ENCODE measurements at regions not wholly inside any gene's neighbourhood (a gene's known extent, or its start where the extent isn't known, plus 50 kb on each side); places are given as distances from the start of the nearest gene placed in this dataset.

DNA sequence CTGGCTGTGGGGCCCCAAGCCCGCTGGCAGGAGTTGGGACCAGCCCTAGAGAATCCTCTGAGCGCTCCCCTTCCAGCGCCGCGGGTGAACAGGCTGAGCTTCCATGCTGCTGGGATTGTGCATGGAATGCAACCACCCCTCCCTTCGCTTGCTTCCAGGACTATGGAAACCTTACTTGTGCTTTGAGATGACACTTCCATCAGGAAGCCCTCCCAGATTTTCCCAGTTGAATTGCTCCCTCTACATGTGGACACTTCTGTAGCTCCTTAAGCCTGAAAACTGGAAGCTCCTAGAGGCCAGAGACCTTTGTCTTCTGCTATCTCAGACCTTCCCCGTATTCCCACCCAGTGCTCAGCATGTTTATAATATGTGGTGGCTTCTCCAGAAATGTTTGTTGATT, 213.2 kb upstream of the RPL38 start:
- WGBS = 95% methylated on average over 7 of the region's 7 CpGs

DNA sequence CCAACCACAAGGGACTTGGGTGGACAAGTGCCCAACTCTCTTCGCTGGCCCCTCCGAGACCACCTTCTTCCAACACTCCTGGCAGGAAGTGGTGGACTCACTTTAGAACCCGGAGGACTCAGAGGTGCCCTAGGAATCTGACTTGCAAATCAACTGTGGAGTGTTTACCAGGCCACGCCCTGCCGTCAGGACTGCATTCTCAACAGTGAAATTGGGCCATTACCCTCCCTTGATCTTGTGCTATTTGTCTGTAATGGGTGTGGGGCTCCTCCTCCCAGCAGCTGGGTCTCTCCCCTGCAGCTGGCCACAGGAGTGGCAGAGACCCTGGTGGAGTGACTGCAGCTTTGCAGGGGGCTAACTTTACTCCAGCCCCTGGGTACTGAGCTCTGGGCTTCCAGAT, 212.2 kb upstream of the RPL38 start:
- no peaks in the 10 kb centered on the region for H3K27me3 ChIP-seq (ENCODE audit: control insufficient read depth in 2 of 2, insufficient read depth in 1 of 2, low read length in 1 of 2)
- H3K36me3 ChIP-seq (ENCODE audit: control insufficient read depth in 2 of 2, insufficient read depth in 2 of 2, low read length in 1 of 2) = no peaks in the 10 kb centered on the region
- DNase-seq (ENCODE audit: low read depth in 6 of 9, low spot score in 9 of 9) = no peak
- H3K4me1 ChIP-seq (ENCODE audit: control insufficient read depth in 2 of 2, insufficient read depth in 2 of 2, low read length in 2 of 2) = peaks cover 0 to 9% of the 10 kb centered on the region in 2 donors
- H3K9me3 ChIP-seq (ENCODE audit: control insufficient read depth in 2 of 2, insufficient read depth in 1 of 2, low read length in 1 of 2) = no peaks in the 10 kb centered on the region
- no peak overlapping the region for H3K4me3 ChIP-seq (ENCODE audit: low read length in 2 of 2)
- 90% methylated on average over 5 of the region's 5 CpGs for WGBS
- H3K27ac ChIP-seq (ENCODE audit: low read depth in 1 of 2, low read length in 1 of 2) = no peak overlapping the region

More for the DNA sequence above, 213.2 kb upstream of the RPL38 start:
- H3K27ac ChIP-seq (ENCODE audit: low read depth in 1 of 2, low read length in 1 of 2) = no peak overlapping the region
- no peak overlapping the region for H3K4me3 ChIP-seq (ENCODE audit: low read length in 2 of 2)
- H3K27me3 ChIP-seq (ENCODE audit: control insufficient read depth in 2 of 2, insufficient read depth in 1 of 2, low read length in 1 of 2) = no peaks in the 10 kb centered on the region
- H3K9me3 ChIP-seq (ENCODE audit: control insufficient read depth in 2 of 2, insufficient read depth in 1 of 2, low read length in 1 of 2) = no peaks in the 10 kb centered on the region
- no peak for DNase-seq (ENCODE audit: low read depth in 6 of 9, low spot score in 9 of 9)
- H3K36me3 ChIP-seq (ENCODE audit: control insufficient read depth in 2 of 2, insufficient read depth in 2 of 2, low read length in 1 of 2) = no peaks in the 10 kb centered on the region
- peaks cover 0 to 9% of the 10 kb centered on the region in 2 donors for H3K4me1 ChIP-seq (ENCODE audit: control insufficient read depth in 2 of 2, insufficient read depth in 2 of 2, low read length in 2 of 2)

DNA sequence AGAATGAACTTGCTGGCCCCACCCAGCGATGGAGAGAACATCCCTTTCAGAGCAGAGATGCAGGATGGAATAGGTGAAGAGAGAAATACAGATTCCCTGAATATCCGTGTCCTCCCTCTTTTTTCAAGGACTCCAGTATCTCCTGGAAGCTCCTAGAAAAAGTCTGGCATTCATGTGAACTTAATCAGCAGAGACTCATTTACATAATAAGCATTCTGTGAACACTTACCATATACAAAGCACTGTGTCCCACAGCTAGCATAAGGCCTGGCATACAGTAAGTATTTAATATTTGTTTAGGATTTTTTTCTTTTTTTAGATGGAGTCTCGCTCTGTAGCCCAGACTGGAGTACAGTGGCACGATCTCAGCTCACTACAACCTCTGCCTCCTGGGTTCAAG, 208.5 kb upstream of the RPL38 start:
- no peak overlapping the region for H3K27ac ChIP-seq (ENCODE audit: low read depth in 1 of 2, low read length in 1 of 2)
- H3K4me3 ChIP-seq (ENCODE audit: low read length in 2 of 2) = no peak overlapping the region
- no peaks in the 10 kb centered on the region for H3K9me3 ChIP-seq (ENCODE audit: control insufficient read depth in 2 of 2, insufficient read depth in 1 of 2, low read length in 1 of 2)
- H3K4me1 ChIP-seq (ENCODE audit: control insufficient read depth in 2 of 2, insufficient read depth in 2 of 2, low read length in 2 of 2) = no peaks in the 10 kb centered on the region
- 94% methylated on average over 4 of the region's 4 CpGs for WGBS
- no peak for DNase-seq (ENCODE audit: low read depth in 6 of 9, low spot score in 9 of 9)
- H3K27me3 ChIP-seq (ENCODE audit: control insufficient read depth in 2 of 2, insufficient read depth in 1 of 2, low read length in 1 of 2) = no peaks in the 10 kb centered on the region
- H3K36me3 ChIP-seq (ENCODE audit: control insufficient read depth in 2 of 2, insufficient read depth in 2 of 2, low read length in 1 of 2) = no peaks in the 10 kb centered on the region

DNA sequence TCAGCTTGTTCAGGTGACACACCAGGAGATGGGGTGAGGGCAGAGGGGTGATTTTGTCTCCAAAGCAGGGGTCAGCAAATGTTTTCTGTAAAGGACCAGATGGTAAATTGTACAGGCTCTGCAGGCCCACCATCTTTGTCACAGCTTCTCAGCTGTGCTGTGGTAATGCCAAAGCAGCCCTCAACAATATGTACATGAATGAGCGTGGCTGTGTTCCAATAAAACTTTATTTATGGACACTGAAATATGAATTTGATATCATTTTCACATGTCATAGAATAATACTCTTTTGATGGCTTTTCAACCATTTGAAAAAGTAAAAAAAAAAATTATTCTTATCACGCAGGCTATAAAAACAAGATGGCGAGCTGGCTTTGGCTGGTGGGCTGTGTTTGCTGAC, 206.4 kb upstream of the RPL38 start:
- Histone ChIP-seq H3K36me3 (ENCODE audit: control insufficient read depth in 2 of 2, insufficient read depth in 2 of 2, low read length in 1 of 2) (no peaks in the 10 kb centered on the region), H3K4me3 (ENCODE audit: low read length in 2 of 2) (no peak overlapping the region), H3K9me3 (ENCODE audit: control insufficient read depth in 2 of 2, insufficient read depth in 1 of 2, low read length in 1 of 2) (no peaks in the 10 kb centered on the region), H3K27me3 (ENCODE audit: control insufficient read depth in 2 of 2, insufficient read depth in 1 of 2, low read length in 1 of 2) (no peaks in the 10 kb centered on the region), H3K27ac (ENCODE audit: low read depth in 1 of 2, low read length in 1 of 2) (no peak overlapping the region), H3K4me1 (ENCODE audit: control insufficient read depth in 2 of 2, insufficient read depth in 2 of 2, low read length in 2 of 2) (no peaks in the 10 kb centered on the region)
- 97% methylated on average over 3 of the region's 3 CpGs for WGBS
- DNase-seq (ENCODE audit: low read depth in 6 of 9, low spot score in 9 of 9) = no peak

DNA sequence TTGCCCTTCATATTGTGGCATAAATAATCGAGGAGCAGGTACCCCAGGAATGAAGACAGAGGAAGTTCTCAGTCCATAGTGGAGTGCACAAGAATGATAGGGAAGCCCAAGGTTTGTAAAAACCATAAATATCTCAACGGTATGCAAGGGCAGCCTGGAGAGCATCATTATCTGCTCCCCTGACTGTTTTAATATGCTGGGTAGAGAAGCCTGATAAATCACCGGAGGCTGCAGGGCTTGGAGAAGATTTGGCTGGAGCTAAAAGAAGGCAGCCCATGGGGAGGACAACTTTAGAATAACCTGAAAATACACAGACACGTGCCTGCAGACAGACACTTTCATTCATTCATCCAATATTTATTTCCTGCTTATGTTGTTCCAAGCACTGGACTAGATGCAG, 205.2 kb upstream of the RPL38 start:
- Histone ChIP-seq H3K4me1 (ENCODE audit: control insufficient read depth in 2 of 2, insufficient read depth in 2 of 2, low read length in 2 of 2) (no peaks in the 10 kb centered on the region), H3K4me3 (ENCODE audit: low read length in 2 of 2) (no peak overlapping the region), H3K27me3 (ENCODE audit: control insufficient read depth in 2 of 2, insufficient read depth in 1 of 2, low read length in 1 of 2) (no peaks in the 10 kb centered on the region), H3K27ac (ENCODE audit: low read depth in 1 of 2, low read length in 1 of 2) (no peak overlapping the region), H3K9me3 (ENCODE audit: control insufficient read depth in 2 of 2, insufficient read depth in 1 of 2, low read length in 1 of 2) (no peaks in the 10 kb centered on the region), H3K36me3 (ENCODE audit: control insufficient read depth in 2 of 2, insufficient read depth in 2 of 2, low read length in 1 of 2) (no peaks in the 10 kb centered on the region)
- 55% methylated on average over 4 of the region's 4 CpGs for WGBS
- no peak for DNase-seq (ENCODE audit: low read depth in 6 of 9, low spot score in 9 of 9)

DNA sequence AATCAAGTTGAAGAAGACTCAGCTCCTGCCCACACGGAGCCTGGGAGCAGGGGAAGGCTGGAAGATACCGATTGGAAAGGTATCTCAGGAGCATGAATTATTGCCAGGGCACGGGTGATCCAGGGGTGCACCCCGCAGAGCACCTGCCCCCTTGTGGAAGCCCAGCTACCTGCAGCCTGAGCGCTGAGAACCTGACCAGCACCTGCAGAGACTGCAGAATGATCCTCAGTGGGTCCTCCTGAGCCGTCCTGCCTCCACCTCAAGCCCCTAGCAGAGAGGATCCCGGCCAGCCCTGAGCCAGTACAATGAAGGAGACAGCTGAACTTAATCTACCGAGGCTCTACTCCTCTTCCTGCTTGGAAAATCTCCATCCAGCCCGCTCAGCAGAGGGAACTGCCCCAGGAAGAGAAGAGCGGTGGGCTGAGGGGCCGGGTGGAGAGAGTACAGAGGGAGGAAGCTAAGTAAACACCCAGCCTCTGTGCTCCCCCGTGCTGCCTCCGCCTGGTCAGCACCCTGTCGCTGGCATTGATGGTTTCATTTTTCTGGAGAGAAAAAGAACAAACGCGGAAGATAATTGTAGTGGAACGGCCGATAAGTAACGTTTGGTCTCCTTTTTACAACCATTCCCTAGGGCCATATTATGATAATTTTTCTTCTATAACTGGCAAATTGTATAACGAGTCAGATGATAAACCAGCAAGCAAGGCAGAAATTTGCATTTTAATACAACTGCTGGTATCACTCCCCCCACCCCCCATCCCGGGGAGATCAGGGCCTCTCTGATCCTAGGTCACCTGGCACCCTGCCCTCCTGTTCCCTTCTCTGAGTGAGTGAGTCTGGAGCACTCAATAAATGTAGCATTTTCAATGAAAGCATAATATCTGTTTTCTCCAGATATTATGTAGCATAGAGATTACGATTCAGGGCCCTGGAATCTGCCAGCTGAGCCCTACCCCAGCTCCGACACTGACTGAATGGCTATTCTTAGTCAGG, 204.5 kb upstream of the RPL38 start:
- Histone ChIP-seq H3K36me3 (ENCODE audit: control insufficient read depth in 2 of 2, insufficient read depth in 2 of 2, low read length in 1 of 2) (no peaks in the 10 kb centered on the region), H3K4me1 (ENCODE audit: control insufficient read depth in 2 of 2, insufficient read depth in 2 of 2, low read length in 2 of 2) (no peaks in the 10 kb centered on the region), H3K27me3 (ENCODE audit: control insufficient read depth in 2 of 2, insufficient read depth in 1 of 2, low read length in 1 of 2) (no peaks in the 10 kb centered on the region), H3K4me3 (ENCODE audit: low read length in 2 of 2) (no peak overlapping the region), H3K27ac (ENCODE audit: low read depth in 1 of 2, low read length in 1 of 2) (no peak overlapping the region), H3K9me3 (ENCODE audit: control insufficient read depth in 2 of 2, insufficient read depth in 1 of 2, low read length in 1 of 2) (no peaks in the 10 kb centered on the region)
- DNase-seq (ENCODE audit: low read depth in 6 of 9, low spot score in 9 of 9) = peak in 6 of 9 donors; percentile 13 to 56 (median 38)
- WGBS = 52% methylated on average over 23 of the region's 23 CpGs

DNA sequence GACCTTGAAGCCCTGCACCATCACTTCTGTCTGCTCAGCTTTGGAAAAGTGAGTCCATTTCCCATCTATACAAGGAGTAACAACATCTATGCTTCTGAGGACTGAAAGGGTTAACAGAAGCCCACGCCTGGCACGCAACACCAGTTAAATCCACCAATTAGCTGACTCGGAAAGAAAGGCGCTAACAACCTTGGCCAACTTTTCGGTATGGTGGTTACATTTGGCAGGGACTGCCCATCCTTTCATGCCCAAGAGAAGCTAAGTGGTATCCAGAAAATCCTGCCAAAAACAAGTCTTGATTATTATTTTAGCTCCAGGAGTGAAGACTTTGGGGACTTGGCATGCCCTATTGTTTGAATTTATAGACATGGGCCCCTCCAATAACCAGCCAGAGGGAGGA, 202.3 kb upstream of the RPL38 start:
- H3K36me3 ChIP-seq (ENCODE audit: control insufficient read depth in 2 of 2, insufficient read depth in 2 of 2, low read length in 1 of 2) = no peaks in the 10 kb centered on the region
- no peaks in the 10 kb centered on the region for H3K4me1 ChIP-seq (ENCODE audit: control insufficient read depth in 2 of 2, insufficient read depth in 2 of 2, low read length in 2 of 2)
- H3K27ac ChIP-seq (ENCODE audit: low read depth in 1 of 2, low read length in 1 of 2) = no peak overlapping the region
- H3K9me3 ChIP-seq (ENCODE audit: control insufficient read depth in 2 of 2, insufficient read depth in 1 of 2, low read length in 1 of 2) = no peaks in the 10 kb centered on the region
- 94% methylated on average over 5 of the region's 5 CpGs for WGBS
- no peak for DNase-seq (ENCODE audit: low read depth in 6 of 9, low spot score in 9 of 9)
- peaks cover 0 to 3% of the 10 kb centered on the region in 2 donors for H3K27me3 ChIP-seq (ENCODE audit: control insufficient read depth in 2 of 2, insufficient read depth in 1 of 2, low read length in 1 of 2)
- H3K4me3 ChIP-seq (ENCODE audit: low read length in 2 of 2) = no peak overlapping the region

DNA sequence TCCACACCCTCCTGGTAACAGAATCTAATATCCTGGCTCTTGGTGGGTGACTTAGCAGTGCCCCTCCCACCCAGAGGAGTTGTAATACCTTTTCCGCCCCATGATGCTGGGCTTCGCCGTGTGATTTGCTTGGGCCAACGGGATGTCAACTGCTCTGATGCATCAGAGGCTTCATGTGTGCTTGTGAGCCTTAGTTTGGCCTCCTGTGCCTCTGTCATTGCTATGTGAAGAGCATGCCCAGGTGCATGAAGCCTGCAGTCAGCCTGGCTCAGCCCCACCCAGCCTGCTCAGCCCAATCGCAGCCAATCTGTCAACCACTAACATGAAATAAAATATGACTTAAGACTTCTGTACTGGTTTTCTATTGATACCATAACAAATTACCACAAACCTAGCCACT, 201.2 kb upstream of the RPL38 start:
- Histone ChIP-seq H3K27me3 (ENCODE audit: control insufficient read depth in 2 of 2, insufficient read depth in 1 of 2, low read length in 1 of 2) (peaks cover 0 to 3% of the 10 kb centered on the region in 2 donors), H3K4me1 (ENCODE audit: control insufficient read depth in 2 of 2, insufficient read depth in 2 of 2, low read length in 2 of 2) (no peaks in the 10 kb centered on the region), H3K4me3 (ENCODE audit: low read length in 2 of 2) (no peak overlapping the region), H3K27ac (ENCODE audit: low read depth in 1 of 2, low read length in 1 of 2) (no peak overlapping the region), H3K36me3 (ENCODE audit: control insufficient read depth in 2 of 2, insufficient read depth in 2 of 2, low read length in 1 of 2) (no peaks in the 10 kb centered on the region), H3K9me3 (ENCODE audit: control insufficient read depth in 2 of 2, insufficient read depth in 1 of 2, low read length in 1 of 2) (no peaks in the 10 kb centered on the region)
- 91% methylated on average over 5 of the region's 5 CpGs for WGBS
- DNase-seq (ENCODE audit: low read depth in 6 of 9, low spot score in 9 of 9) = no peak

DNA sequence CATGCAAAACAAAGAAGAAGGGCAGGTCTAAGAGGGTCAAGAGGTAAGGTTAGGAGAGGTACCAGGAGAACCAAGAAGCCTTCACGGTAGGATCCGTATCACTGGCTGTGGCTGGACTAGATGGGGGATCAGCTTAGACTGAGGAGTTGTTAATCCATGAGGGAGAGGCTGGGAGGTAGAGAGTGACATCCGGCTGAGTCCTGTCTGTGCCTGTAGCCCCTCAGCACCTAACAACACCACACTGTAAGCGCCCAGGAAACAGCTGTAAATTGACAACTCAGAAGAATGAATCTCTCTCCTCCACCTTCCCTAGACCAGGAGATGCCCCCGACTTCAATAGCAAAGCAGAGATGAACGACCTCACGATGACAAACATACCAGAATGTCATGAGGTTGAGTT, 199.4 kb upstream of the RPL38 start:
- no peaks in the 10 kb centered on the region for H3K36me3 ChIP-seq (ENCODE audit: control insufficient read depth in 2 of 2, insufficient read depth in 2 of 2, low read length in 1 of 2)
- H3K4me1 ChIP-seq (ENCODE audit: control insufficient read depth in 2 of 2, insufficient read depth in 2 of 2, low read length in 2 of 2) = no peaks in the 10 kb centered on the region
- no peaks in the 10 kb centered on the region for H3K9me3 ChIP-seq (ENCODE audit: control insufficient read depth in 2 of 2, insufficient read depth in 1 of 2, low read length in 1 of 2)
- no peak overlapping the region for H3K27ac ChIP-seq (ENCODE audit: low read depth in 1 of 2, low read length in 1 of 2)
- 95% methylated on average over 7 of the region's 7 CpGs for WGBS
- H3K4me3 ChIP-seq (ENCODE audit: low read length in 2 of 2) = no peak overlapping the region
- peaks cover 0 to 3% of the 10 kb centered on the region in 2 donors for H3K27me3 ChIP-seq (ENCODE audit: control insufficient read depth in 2 of 2, insufficient read depth in 1 of 2, low read length in 1 of 2)
- no peak for DNase-seq (ENCODE audit: low read depth in 6 of 9, low spot score in 9 of 9)

All from thymus (tissue), 11 donors.